HG03565 (cell line): ENCODE measurements at regions not wholly inside any gene's neighbourhood (a gene's known extent, or its start where the extent isn't known, plus 50 kb on each side); places are given as distances from the start of the nearest gene placed in this dataset.
A peak's percentile ranks its signal among the peaks of the same experiment; 100 is the strongest.
"Not testable (repeated sequence)": the region's sequence is repeated elsewhere in the genome, so short reads cannot be mapped to it uniquely, and the experiment has no call there.

ENCODE experiments used
- ATAC-seq: cut with Tn5 transposase; IDR thresholded peaks from one replicate; pipeline ENCODE4 v1.9.1; 2021; ENCODE audit warnings: mild to moderate bottlenecking, moderate library complexity; ENCODE audit not compliant: unreplicated experiment

GRCh38 chr3:173342679-173343078 is 54.9 kb upstream of the NLGN1 start:
- ATAC-seq, result no peak

- no peak for ATAC-seq
Observed at GRCh38 chr3:173340626-173341025, 56.9 kb upstream of the NLGN1 start.

DNA sequence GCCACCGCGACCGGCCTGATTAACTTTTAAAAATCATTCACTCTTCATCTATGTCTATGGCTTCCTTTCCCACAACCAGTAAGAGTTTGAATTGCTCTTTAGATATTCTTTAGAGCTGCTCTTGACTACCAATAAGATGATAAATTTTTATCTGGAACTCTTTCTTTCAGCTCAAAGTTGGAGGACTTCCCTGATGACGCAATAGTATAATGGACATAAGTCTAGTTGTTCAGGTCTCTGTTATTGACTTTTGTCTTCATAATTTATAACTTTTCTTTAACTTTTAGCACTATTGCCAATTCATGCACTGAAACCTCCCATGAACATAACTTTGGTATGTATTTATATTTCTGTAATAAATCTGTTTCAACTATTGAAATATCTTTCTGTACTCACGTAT is 61.3 kb upstream of the NLGN1 start:
- no peak for ATAC-seq

DNA sequence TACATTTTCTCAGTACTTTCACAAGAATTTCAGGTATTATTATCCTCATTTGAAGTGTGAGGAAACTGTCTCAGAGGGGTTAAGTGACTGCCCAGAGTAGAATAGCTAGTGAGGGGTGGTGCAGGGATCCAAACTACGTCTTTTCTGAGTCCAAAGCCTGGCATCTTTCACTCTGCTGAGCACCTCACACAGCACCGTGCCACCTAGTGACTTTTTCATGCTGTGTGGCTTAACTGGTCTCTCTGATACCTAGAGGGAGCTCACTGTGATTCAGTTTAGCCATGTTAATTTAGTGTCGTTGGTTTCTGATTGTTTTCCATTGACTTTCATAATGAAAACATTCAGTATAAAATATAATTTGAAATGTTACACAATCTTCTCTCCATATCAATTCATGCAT is 91.4 kb upstream of the NLGN1 start:
- ATAC-seq, result no peak

DNA sequence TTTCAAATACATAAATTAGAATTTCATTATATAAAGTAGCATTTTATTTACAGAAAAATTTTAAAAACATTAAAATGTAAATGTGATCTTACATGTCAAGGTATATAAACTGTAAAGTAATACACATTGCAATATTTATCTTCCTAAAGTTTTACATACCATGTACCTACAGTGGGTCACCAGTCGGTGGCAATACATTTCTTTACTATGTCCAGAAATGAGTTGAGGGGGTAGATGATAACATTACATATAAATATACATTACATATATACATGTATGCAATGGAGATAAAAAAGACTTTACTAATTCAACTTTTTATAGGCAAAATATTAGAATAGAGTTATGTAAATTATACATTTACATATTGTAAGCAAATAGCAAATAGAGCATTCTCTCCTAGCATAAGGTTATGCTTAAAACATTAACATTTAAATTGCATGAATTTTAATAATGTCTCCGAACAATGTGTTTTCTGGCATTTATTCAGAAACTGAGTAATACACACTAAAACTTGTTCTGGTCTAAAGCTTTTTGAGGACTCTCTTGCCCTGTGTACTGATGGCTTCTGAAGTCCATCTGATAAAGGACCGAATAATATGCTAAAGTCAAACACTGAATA is 93.3 kb upstream of the NLGN1 start:
- ATAC-seq, result no peak

- no peak for ATAC-seq
Observed at GRCh38 chr3:173301647-173302046, 95.9 kb upstream of the NLGN1 start.

GRCh38 chr3:173289072-173289471 is 108.5 kb upstream of the NLGN1 start:
- no peak for ATAC-seq

DNA sequence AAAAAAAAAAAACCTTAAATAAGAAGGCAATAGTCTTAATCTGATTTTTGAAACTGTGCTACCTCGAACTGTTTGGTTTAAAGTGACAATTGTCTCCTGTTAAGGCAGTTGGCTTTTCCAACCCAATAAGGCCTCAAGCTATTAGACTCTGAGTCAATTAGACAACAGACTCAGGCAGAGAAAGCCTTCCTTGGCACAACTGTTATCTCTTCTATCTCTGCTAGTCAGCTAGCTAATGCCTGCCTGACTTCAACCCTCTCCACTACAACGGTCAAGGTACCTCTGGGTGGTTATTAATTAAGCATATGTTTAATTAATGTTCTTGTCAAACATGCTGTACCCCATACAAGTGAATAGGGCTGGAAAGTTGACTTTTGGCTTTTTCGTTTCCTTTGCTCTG is 110.2 kb upstream of the NLGN1 start:
- ATAC-seq, result no peak

DNA sequence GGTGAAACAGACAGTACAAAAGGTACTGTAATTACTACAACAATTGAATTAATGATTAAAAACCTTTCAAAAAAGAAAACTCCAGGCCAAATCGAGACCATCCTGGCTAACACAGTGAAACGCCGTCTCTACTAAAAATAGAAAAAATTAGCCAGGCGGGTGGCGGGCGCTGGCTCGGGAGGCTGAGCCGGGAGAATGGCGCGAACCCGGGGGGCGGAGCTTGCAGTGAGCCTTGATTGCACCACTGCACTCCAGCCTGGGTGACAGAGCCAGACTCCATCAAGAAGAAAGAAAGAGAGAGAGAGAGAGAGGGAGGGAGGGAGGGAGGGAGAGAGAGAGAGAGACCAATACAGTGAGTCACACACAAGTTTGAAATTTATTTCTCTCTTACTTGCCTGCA is 111.0 kb upstream of the NLGN1 start:
- not testable (repeated sequence) for ATAC-seq

- no peak for ATAC-seq
Observed at GRCh38 chr3:173284301-173284700, 113.2 kb upstream of the NLGN1 start.

DNA sequence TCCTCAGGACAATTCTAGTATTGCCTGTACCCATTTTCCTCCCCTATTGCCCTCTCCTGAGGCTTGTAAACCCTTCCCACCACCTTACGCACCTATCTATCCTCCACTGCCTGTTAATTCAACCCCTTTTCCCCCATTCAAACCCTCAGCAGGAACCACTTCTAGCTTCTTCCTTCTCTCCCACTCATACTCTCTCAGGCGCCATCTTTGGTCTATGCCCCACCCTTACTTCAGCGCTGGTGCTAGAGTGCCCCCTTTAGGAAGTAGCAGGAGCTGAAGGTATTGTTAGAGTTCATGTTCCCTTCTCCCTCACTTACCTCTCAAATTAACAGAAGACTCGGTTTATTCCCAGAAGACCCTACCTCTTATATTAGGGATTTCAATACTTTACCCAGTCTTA is 121.8 kb upstream of the NLGN1 start:
- ATAC-seq, result peak; percentile 70

DNA sequence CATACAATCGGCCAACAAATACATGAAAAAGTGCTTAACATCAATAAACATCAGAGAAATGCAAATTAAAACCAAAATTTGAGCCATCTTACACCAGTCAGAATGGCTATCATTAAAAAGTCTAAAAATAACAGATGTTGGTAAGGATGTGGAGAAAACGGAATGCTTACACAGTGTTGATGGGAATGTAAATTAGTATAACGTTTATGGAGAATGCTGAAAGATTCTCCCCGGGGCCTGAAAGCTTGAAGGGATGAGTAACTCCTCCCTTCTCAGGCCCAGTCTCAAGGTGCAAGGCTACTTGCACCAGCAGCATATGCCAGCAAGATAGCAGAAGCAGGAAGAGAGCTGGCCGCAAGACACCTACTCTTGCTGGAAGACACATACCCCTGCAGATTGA is 123.7 kb upstream of the NLGN1 start:
- ATAC-seq, result no peak

DNA sequence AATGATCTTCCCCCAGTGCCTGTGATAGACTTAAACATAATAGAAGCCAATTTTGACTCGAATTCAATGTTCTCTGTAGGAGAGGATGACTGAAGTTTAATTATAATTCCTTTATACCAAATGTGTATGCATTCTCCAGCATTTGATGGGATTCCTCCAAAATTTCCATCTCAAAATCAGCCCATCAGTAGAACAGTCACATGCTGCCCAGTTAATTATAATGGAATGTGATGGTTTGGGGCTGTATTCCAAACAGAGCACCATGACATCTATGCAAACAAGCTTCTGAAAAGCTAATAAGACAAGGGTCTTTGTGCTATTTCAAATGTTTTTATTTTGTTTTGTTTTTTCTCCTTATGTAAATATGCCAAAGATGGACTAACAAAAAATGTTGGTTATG is 127.7 kb upstream of the SPATA16 start:
- no peak for ATAC-seq

DNA sequence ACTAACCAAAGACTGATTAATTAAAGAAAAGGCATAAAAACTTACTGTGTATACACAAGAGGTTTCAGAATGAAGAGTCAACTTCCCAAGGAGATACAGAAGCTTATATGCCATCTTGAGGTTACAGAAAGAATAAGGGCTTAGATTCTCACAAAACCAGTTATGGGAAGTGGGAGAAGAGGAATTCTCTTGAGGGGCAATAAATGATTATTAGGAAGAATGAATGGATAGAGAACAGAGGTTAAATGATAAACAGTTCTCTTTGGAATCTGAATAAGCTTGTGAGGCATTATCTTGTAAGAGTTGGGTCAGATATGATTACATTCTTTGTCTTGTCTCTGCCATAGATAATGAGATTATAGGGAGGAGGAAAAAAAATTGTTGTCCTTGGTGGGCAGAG is 126.7 kb upstream of the SPATA16 start:
- no peak for ATAC-seq

- no peak for ATAC-seq
Observed at GRCh38 chr3:173266441-173266840, 125.4 kb upstream of the SPATA16 start.

DNA sequence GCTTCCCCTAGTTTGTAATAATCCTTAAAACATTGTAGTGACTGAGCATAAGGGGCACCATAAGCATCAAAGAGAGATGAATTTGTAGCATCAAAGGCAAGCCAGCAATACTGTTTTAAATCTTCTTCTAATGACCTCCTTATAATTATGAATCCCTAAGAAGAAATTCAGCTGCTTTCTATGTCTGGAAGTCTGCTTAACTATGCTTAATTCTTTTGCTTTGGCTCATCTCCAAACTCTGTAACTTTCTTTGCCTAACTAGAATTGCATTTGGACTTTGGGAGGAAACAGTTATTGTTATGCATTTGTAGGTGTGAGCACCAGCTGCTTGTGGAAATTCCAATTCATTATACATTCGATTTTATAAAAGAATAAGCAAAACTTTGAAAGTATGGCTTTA is 117.7 kb upstream of the SPATA16 start:
- ATAC-seq, result no peak

DNA sequence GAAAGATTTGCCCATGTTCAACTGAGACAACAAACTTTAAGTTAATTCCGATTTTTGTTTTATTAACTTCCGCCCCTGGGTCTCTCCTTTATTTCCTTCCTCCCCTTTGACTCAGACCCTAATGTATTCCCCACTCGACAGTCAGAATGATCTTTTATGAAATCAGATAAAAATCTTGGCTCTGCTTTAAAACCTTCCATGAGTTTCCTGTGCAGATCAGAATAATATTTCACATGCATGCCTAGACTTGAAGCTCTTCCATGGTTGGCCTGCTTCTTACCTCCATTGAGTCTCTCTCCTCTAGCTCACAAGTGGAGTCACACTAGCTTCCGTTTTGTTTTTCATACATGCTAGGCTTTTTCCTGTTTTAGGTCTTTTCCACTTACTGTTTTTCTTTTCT is 116.8 kb upstream of the SPATA16 start:
- no peak for ATAC-seq

DNA sequence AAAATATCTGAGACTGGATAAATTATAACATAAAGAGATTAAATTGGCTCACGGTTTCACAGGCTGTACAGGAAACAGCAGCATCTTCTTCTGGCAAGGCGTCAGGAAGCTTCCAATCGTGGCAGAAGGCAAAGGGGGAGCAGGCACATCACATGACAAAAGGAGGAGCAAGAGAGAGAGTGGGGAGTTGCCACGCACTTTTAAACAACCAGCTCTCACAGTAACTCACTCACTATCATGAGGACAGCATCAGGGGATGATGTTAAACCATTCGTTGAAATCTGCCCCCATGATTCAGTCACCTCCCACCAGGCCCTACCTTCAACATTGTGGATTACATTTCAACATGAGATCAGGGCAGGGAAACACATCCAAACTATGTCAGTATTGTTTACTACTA is 114.5 kb upstream of the SPATA16 start:
- no peak for ATAC-seq

- ATAC-seq, result no peak
Observed at GRCh38 chr3:173253471-173253870, 112.4 kb upstream of the SPATA16 start.

DNA sequence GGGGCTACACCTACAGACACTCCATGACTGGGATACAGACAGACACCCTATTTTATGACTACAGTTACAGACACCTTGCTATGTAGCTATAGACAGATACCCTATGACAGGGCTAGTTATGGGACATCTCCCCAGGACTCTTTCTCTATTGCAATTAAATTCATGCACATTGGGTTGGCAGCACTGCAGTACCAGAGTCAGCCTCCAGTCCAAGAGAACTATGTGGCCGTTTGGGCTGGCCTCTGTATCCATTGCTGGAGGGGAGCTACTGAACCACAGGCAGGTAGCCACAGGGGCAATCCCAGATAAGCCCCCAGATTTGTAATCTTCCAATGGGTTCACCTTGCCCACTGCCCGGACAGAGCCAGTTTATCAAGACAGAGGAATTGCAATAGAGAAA is 108.4 kb upstream of the SPATA16 start:
- ATAC-seq, result no peak

DNA sequence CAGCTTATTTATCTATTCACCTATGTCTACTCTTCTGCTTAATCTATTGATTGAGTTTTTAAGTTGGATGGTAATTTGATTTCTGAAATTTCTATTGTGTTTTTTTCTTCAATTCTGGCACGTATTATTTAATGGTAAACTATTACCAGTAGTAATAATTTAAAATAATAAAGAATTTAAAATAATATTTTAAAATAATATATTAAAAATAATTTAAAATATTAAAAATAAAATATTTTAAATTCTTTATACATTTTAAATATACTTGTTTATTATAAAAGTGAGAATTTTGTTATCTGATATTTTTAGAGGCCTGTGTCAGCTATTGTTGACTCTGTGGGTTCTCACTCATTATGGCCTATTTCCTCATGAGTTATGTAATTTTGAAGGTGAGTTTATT is 100.7 kb upstream of the SPATA16 start:
- no peak for ATAC-seq

- no peak for ATAC-seq
Observed at GRCh38 chr3:173238091-173238490, 97.1 kb upstream of the SPATA16 start.

DNA sequence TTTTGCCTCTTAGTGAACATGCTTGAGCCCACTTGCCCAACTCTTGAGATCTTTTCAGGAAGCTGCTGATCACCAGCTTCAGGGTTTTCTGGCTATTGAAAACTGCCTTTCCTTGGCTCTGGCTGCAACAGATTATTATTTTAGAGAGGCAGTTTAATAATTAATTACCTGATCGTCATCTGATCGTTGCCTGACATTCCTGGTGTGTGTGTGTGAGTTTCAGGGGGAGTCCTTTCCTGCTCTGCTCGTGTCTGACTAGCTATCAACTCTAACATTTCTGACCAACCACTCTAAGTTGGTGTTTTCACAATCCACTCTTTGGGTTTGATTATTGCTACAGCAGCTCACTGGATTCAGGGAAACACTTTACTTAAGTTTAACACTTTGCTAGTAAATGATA is 84.3 kb upstream of the SPATA16 start:
- no peak for ATAC-seq

GRCh38 chr3:173221010-173221409 is 80.0 kb upstream of the SPATA16 start:
- no peak for ATAC-seq
